Liver (tissue), 7 donors: ENCODE measurements at regions not wholly inside any gene's neighbourhood (a gene's known extent, or its start where the extent isn't known, plus 50 kb on each side); places are given as distances from the start of the nearest gene placed in this dataset.

Source experiments
- DNase-seq: peaks from one replicate; pipeline ENCODE4 v3.0.0-alpha.2; 2017; ENCODE audit warnings: low spot score
- H3K27ac ChIP-seq, 2 donors: one replicate each; pipeline ENCODE4 v1.7.0; 2013; ENCODE audit warnings: inconsistent platforms in 2 of 2, low read length in 2 of 2, control low read depth in 1 of 2, low read depth in 1 of 2, mild to moderate bottlenecking in 1 of 2
- H3K27me3 ChIP-seq, 4 donors: one replicate each; pipeline versions ENCODE4 v1.6.1 to v1.7.0; 2013; ENCODE audit warnings: low read length in 3 of 4, inconsistent platforms in 1 of 4, mild to moderate bottlenecking in 1 of 4, moderate library complexity in 1 of 4; ENCODE audit not compliant: control insufficient read depth in 4 of 4, insufficient read depth in 4 of 4
- H3K36me3 ChIP-seq, 4 donors: one replicate each; pipeline versions ENCODE4 v1.6.1 to v1.7.0; 2013; ENCODE audit warnings: low read length in 3 of 4, mild to moderate bottlenecking in 3 of 4, low read depth in 1 of 4, moderate library complexity in 1 of 4; ENCODE audit not compliant: control insufficient read depth in 4 of 4, insufficient read depth in 3 of 4
- H3K4me1 ChIP-seq, 4 donors: one replicate each; pipeline versions ENCODE4 v1.6.1 to v1.7.0; 2013; ENCODE audit warnings: low read length in 3 of 4, mild to moderate bottlenecking in 3 of 4, moderate library complexity in 1 of 4; ENCODE audit not compliant: control insufficient read depth in 4 of 4, insufficient read depth in 4 of 4
- H3K4me3 ChIP-seq, 3 donors: one replicate each; pipeline versions ENCODE4 v1.6.1 to v1.7.0; 2013; ENCODE audit warnings: low read length in 3 of 3, control low read depth in 1 of 3, low read depth in 1 of 3, mild to moderate bottlenecking in 1 of 3
- H3K9ac ChIP-seq, 2 donors: one replicate each; pipeline ENCODE4 v1.7.0; 2013; ENCODE audit warnings: low read length in 2 of 2, mild to moderate bottlenecking in 2 of 2, moderate library complexity in 2 of 2, control low read depth in 1 of 2, low read depth in 1 of 2
- H3K9me3 ChIP-seq, 4 donors: one replicate each; pipeline versions ENCODE4 v1.6.1 to v1.7.0; 2013; ENCODE audit warnings: low read length in 3 of 4; ENCODE audit not compliant: control insufficient read depth in 4 of 4
- ATF3 ChIP-seq: IDR thresholded peaks from 2 replicates; pipeline ENCODE4 v1.6.1; 2016; ENCODE audit warnings: antibody characterized with exemption
- EGR1 ChIP-seq, 2 donors: IDR thresholded peaks; 2 replicates each; pipeline ENCODE4 v1.6.1; 2016 to 2018; ENCODE audit warnings: antibody characterized with exemption in 2 of 2, low read depth in 2 of 2
- FOXA1 ChIP-seq: IDR thresholded peaks from 2 replicates; pipeline ENCODE4 v1.6.1; 2016; ENCODE audit warnings: antibody characterized with exemption
- GABPA ChIP-seq, 2 donors: IDR thresholded peaks in 1 of 2; conservative IDR thresholded peaks in 1 of 2; 2 replicates each; pipeline ENCODE4 v1.6.1; 2016; ENCODE audit warnings: antibody characterized with exemption in 2 of 2, mild to moderate bottlenecking in 1 of 2, moderate library complexity in 1 of 2
- HNF4A ChIP-seq, 2 donors: conservative IDR thresholded peaks; 2 replicates each; pipeline ENCODE4 v1.6.1; 2016; ENCODE audit warnings: antibody characterized with exemption in 2 of 2, mild to moderate bottlenecking in 2 of 2
- HNF4G ChIP-seq: IDR thresholded peaks from 2 replicates; pipeline ENCODE4 v1.6.1; 2016; ENCODE audit warnings: antibody characterized with exemption
- JUND ChIP-seq, 2 donors: IDR thresholded peaks; 2 replicates each; pipeline ENCODE4 v1.6.1; 2016; ENCODE audit warnings: antibody characterized with exemption in 2 of 2
- MAX ChIP-seq: IDR thresholded peaks from 2 replicates; pipeline ENCODE4 v1.6.1; 2016; ENCODE audit warnings: antibody characterized with exemption
- NR2F2 ChIP-seq: IDR thresholded peaks from 2 replicates; pipeline ENCODE4 v1.6.1; 2016; ENCODE audit warnings: antibody characterized with exemption
- REST ChIP-seq: IDR thresholded peaks from 2 replicates; pipeline ENCODE4 v1.6.1; 2016; ENCODE audit warnings: antibody characterized with exemption, mild to moderate bottlenecking
- RXRA ChIP-seq, 2 donors: IDR thresholded peaks; 2 replicates each; pipeline ENCODE4 v1.6.1; 2017 to 2018; ENCODE audit warnings: antibody characterized with exemption in 2 of 2, mild to moderate bottlenecking in 1 of 2
- SP1 ChIP-seq: IDR thresholded peaks from 2 replicates; pipeline ENCODE4 v1.6.1; 2018; ENCODE audit warnings: antibody characterized with exemption, mild to moderate bottlenecking
- TAF1 ChIP-seq: conservative IDR thresholded peaks from 2 replicates; pipeline ENCODE4 v1.6.1; 2016; ENCODE audit warnings: antibody characterized with exemption, mild to moderate bottlenecking
- YY1 ChIP-seq: IDR thresholded peaks from 2 replicates; pipeline ENCODE4 v1.6.1; 2016; ENCODE audit warnings: antibody characterized with exemption, mild to moderate bottlenecking
- ZBTB33 ChIP-seq: IDR thresholded peaks from 2 replicates; pipeline ENCODE4 v1.6.1; 2016; ENCODE audit warnings: antibody characterized with exemption
- WGBS: extraction: QIAGEN DNeasy Blood & Tissue Kit; methylation state at CpG from one replicate; pipeline ENCODE4 v1.1.7; 2013; 5-methylcytosine and 5-hydroxymethylcytosine counted together
- donor health status: healthy.
- donor health status: healthy.
- donor health status: healthy.
- donor health status: healthy.

- Histone ChIP-seq H3K27ac (no peak overlapping the region), H3K4me3 (no peak overlapping the region), H3K9ac (no peak overlapping the region), H3K36me3 (no peaks in the 10 kb centered on the region), H3K9me3 (no peaks in the 10 kb centered on the region), H3K4me1 (no peaks in the 10 kb centered on the region), H3K27me3 (no peaks in the 10 kb centered on the region)
- no peak for DNase-seq
- TF ChIP-seq SP1 (no peak), YY1 (no peak), TAF1 (no peak), GABPA (IDR thresholded peaks at IDR 0.05 in 1 of 2, conservative IDR thresholded peaks at IDR 0.05 in 1 of 2) (no peak), FOXA1 (no peak), HNF4A (conservative IDR thresholded peaks at IDR 0.05) (no peak), MAX (no peak), ZBTB33 (no peak), RXRA (IDR thresholded peaks at IDR 0.05) (no peak), JUND (IDR thresholded peaks at IDR 0.05) (no peak)
- WGBS, result 54% methylated on average over 1 of the region's 1 CpG
These were observed 165.1 kb upstream of the PRR16 start for GRCh38 chr5:120298981-120299380.

GRCh38 chr5:120304663-120305062, 159.4 kb upstream of the PRR16 start:
- no peak for DNase-seq
- WGBS, result 43% methylated on average over 2 of the region's 2 CpGs
- Histone ChIP-seq H3K9me3 (no peaks in the 10 kb centered on the region), H3K36me3 (no peaks in the 10 kb centered on the region), H3K4me1 (no peaks in the 10 kb centered on the region), H3K4me3 (no peak overlapping the region), H3K27ac (no peak overlapping the region), H3K27me3 (no peaks in the 10 kb centered on the region), H3K9ac (no peak overlapping the region)
- no peak for TF ChIP-seq ZBTB33
- TF ChIP-seq REST, result no peak
- no peak for TF ChIP-seq SP1
- no peak for TF ChIP-seq YY1
- no peak for TF ChIP-seq RXRA (IDR thresholded peaks at IDR 0.05)
- no peak for TF ChIP-seq NR2F2
- no peak for TF ChIP-seq GABPA (IDR thresholded peaks at IDR 0.05 in 1 of 2, conservative IDR thresholded peaks at IDR 0.05 in 1 of 2)
- no peak for TF ChIP-seq TAF1
- TF ChIP-seq MAX, result no peak
- TF ChIP-seq HNF4A (conservative IDR thresholded peaks at IDR 0.05), result no peak
- TF ChIP-seq ATF3, result no peak
- TF ChIP-seq EGR1 (IDR thresholded peaks at IDR 0.05; ENCODE audit: low read depth in 2 of 2), result no peak
- no peak for TF ChIP-seq HNF4G
- no peak for TF ChIP-seq FOXA1
